CD14-positive monocyte (primary cell): ENCODE measurements at regions not wholly inside any gene's neighbourhood (a gene's known extent, or its start where the extent isn't known, plus 50 kb on each side); places are given as distances from the start of the nearest gene placed in this dataset.

Source experiments
- DNase-seq, 3 donors: peaks; one replicate each; pipeline ENCODE4 v3.0.0-alpha.2; 2011 to 2022
- H2AFZ ChIP-seq: 2 replicates; pipeline ENCODE4 v1.6.0; 2012; ENCODE audit warnings: mild to moderate bottlenecking, low read depth, low read length, inconsistent platforms; ENCODE audit not compliant: insufficient read depth, poor library complexity, severe bottlenecking
- H3K27ac ChIP-seq, 2 donors: 1 replicate in 1 of 2; 2 replicates in 1 of 2; pipeline ENCODE4 v1.5.1; 2012 to 2013; ENCODE audit warnings: low read length in 2 of 2, control low read depth in 1 of 2, inconsistent platforms in 1 of 2, low read depth in 1 of 2, mild to moderate bottlenecking in 1 of 2
- H3K27me3 ChIP-seq, 2 donors: one replicate each; pipeline versions ENCODE4 v1.6.0 to v1.6.1; 2011 to 2013; ENCODE audit warnings: low read length in 2 of 2; ENCODE audit not compliant: control insufficient read depth in 2 of 2, insufficient read depth in 2 of 2
- H3K36me3 ChIP-seq, 2 donors: replicated peaks in 1 of 2; 1 replicate in 1 of 2; 2 replicates in 1 of 2; pipeline versions ENCODE4 v1.5.1 to v1.6.1; 2012 to 2013; ENCODE audit warnings: low read length in 2 of 2, control low read depth in 1 of 2, inconsistent platforms in 1 of 2, mild to moderate bottlenecking in 1 of 2; ENCODE audit not compliant: insufficient read depth in 2 of 2, control insufficient read depth in 1 of 2
- H3K4me1 ChIP-seq, 2 donors: 1 replicate in 1 of 2; 2 replicates in 1 of 2; pipeline versions ENCODE4 v1.5.1 to v1.6.1; 2012 to 2013; ENCODE audit warnings: low read length in 2 of 2, control low read depth in 1 of 2, inconsistent platforms in 1 of 2, mild to moderate bottlenecking in 1 of 2, moderate library complexity in 1 of 2; ENCODE audit not compliant: insufficient read depth in 2 of 2, control insufficient read depth in 1 of 2
- H3K4me2 ChIP-seq: replicated peaks from 2 replicates; pipeline ENCODE3; 2012; ENCODE audit warnings: low read length, moderate library complexity, mild to moderate bottlenecking; ENCODE audit not compliant: poor library complexity, severe bottlenecking; ENCODE audit errors: extremely low read depth
- H3K4me3 ChIP-seq, 3 experiments: fragments of 200-600 bp in 1 of 3; sonication (generic) in 1 of 3; replicated peaks in 1 of 3; 1 replicate in 2 of 3; 2 replicates in 1 of 3; pipeline ENCODE4 v1.5.1; 2011 to 2013; ENCODE audit warnings: low read length in 3 of 3, mild to moderate bottlenecking in 3 of 3, control low read depth in 2 of 3, low read depth in 2 of 3, inconsistent platforms in 1 of 3, moderate library complexity in 1 of 3
- H3K79me2 ChIP-seq: 2 replicates; pipeline ENCODE4 v1.6.0; 2012; ENCODE audit warnings: mild to moderate bottlenecking, control low read depth, inconsistent platforms, low read length, moderate library complexity; ENCODE audit not compliant: insufficient read depth
- H3K9ac ChIP-seq: 2 replicates; pipeline ENCODE4 v1.6.0; 2017; ENCODE audit warnings: low read length, mild to moderate bottlenecking; ENCODE audit not compliant: insufficient read depth, poor library complexity, severe bottlenecking
- H3K9me3 ChIP-seq, 2 donors: replicated peaks in 1 of 2; 1 replicate in 1 of 2; 2 replicates in 1 of 2; pipeline versions ENCODE4 v1.5.1 to v1.6.1; 2012 to 2013; ENCODE audit warnings: low read length in 2 of 2, control low read depth in 1 of 2; ENCODE audit not compliant: control insufficient read depth in 1 of 2, insufficient read depth in 1 of 2
- H4K20me1 ChIP-seq: 2 replicates; pipeline ENCODE4 v1.6.0; 2012; ENCODE audit warnings: mild to moderate bottlenecking, low read length, control low read depth, moderate library complexity; ENCODE audit not compliant: insufficient read depth
- H3K27ac Mint-ChIP-seq, 7 donors: one replicate each; pipeline ENCODE4 v1.8.0; 2020; ENCODE audit warnings: mild to moderate bottlenecking in 7 of 7, mixed read lengths in 7 of 7, moderate library complexity in 6 of 7, inconsistent platforms in 2 of 7
- H3K27me3 Mint-ChIP-seq, 3 donors: one replicate each; pipeline ENCODE4 v1.8.0; 2021 to 2022; ENCODE audit warnings: low read depth in 3 of 3, mild to moderate bottlenecking in 3 of 3, mixed read lengths in 3 of 3, moderate library complexity in 3 of 3, inconsistent platforms in 1 of 3
- H3K36me3 Mint-ChIP-seq, 2 donors: one replicate each; pipeline ENCODE4 v1.8.0; 2020; ENCODE audit warnings: mixed read lengths in 2 of 2, inconsistent platforms in 1 of 2, mild to moderate bottlenecking in 1 of 2
- H3K4me1 Mint-ChIP-seq: one replicate; pipeline ENCODE4 v1.8.0; 2020; ENCODE audit warnings: mild to moderate bottlenecking, mixed read lengths
- H3K4me3 Mint-ChIP-seq, 2 donors: one replicate each; pipeline ENCODE4 v1.8.0; 2020; ENCODE audit warnings: mild to moderate bottlenecking in 2 of 2, mixed read lengths in 2 of 2, moderate library complexity in 1 of 2
- H3K9me3 Mint-ChIP-seq, 7 donors: one replicate each; pipeline ENCODE4 v1.8.0; 2020 to 2022; ENCODE audit warnings: mixed read lengths in 7 of 7, mild to moderate bottlenecking in 6 of 7, moderate library complexity in 6 of 7, inconsistent platforms in 2 of 7
- CTCF ChIP-seq: fragments of 200-600 bp; IDR thresholded peaks from one replicate; pipeline ENCODE4 v1.8.0; 2022; ENCODE audit warnings: antibody characterized with exemption, mild to moderate bottlenecking
- WGBS: methylation state at CpG from one replicate; pipeline ENCODE4 v1.1.5; 2013; ENCODE audit warnings: missing lambda C conversion rate; ENCODE audit not compliant: insufficient coverage; 5-methylcytosine and 5-hydroxymethylcytosine counted together
- intact Hi-C, 2 donors: fragments of 100-400 bp; cut with micrococcal nuclease; formaldehyde crosslinking; loops; one replicate each; pipeline versions ENCODE4 v1.15.0 to v1.15.1; 2023

GRCh38 chr6:134454794-134455193 is 136.9 kb upstream of the SGK1 start:
- Histone ChIP-seq H3K27ac (no peak overlapping the region), H3K79me2 (no peaks in the 10 kb centered on the region), H3K4me2 (no peak overlapping the region), H3K4me3 (no peak overlapping the region), H3K9me3 (no peaks in the 10 kb centered on the region), H2AFZ (no peak overlapping the region), H3K36me3 (no peaks in the 10 kb centered on the region), H3K27me3 (no peaks in the 10 kb centered on the region), H3K4me1 (peaks cover 14 to 15% of the 10 kb centered on the region in 2 donors), H3K9ac (no peak overlapping the region), H4K20me1 (no peaks in the 10 kb centered on the region)
- WGBS, result no CpG with 5 or more reads among the region's 2 CpGs
- no peak overlapping the region for H3K27ac Mint-ChIP-seq
- DNase-seq, result no peak
- H3K4me1 Mint-ChIP-seq, result peaks cover 18% of the 10 kb centered on the region
- peaks cover 0 to 3% (median 0%) of the 10 kb centered on the region in 7 donors for H3K9me3 Mint-ChIP-seq
- H3K36me3 Mint-ChIP-seq, result no peaks in the 10 kb centered on the region
- H3K27me3 Mint-ChIP-seq, result no peaks in the 10 kb centered on the region
- no peak overlapping the region for H3K4me3 Mint-ChIP-seq
- no peak for TF ChIP-seq CTCF
- intact Hi-C loops, result loop anchor here in 1 of 2 donors (5.0 kb wide), 1 partner anchor 58 kb away; no protein-coding TSS in a partner anchor

GRCh38 chr6:134453792-134454510 is 136.0 kb upstream of the SGK1 start:
- Histone ChIP-seq H3K4me2 (no peak overlapping the region), H3K4me3 (no peak overlapping the region)
- no peak for TF ChIP-seq CTCF

More at GRCh38 chr6:134453792-134454510, 136.0 kb upstream of the SGK1 start:
- Histone ChIP-seq H2AFZ (no peak overlapping the region), H3K9me3 (no peaks in the 10 kb centered on the region), H3K79me2 (no peaks in the 10 kb centered on the region), H3K27ac (no peak overlapping the region), H4K20me1 (no peaks in the 10 kb centered on the region), H3K36me3 (no peaks in the 10 kb centered on the region), H3K4me1 (peaks cover 6 to 7% of the 10 kb centered on the region in 2 donors), H3K9ac (no peak overlapping the region), H3K27me3 (no peaks in the 10 kb centered on the region)
- intact Hi-C loops, result loop anchor here in 1 of 2 donors (5.0 kb wide), 1 partner anchor 58 kb away; no protein-coding TSS in a partner anchor
- H3K36me3 Mint-ChIP-seq, result no peaks in the 10 kb centered on the region
- H3K4me1 Mint-ChIP-seq, result peaks cover 11% of the 10 kb centered on the region
- H3K27me3 Mint-ChIP-seq, result no peaks in the 10 kb centered on the region
- H3K27ac Mint-ChIP-seq, result no peak overlapping the region
- DNase-seq, result no peak
- 64% methylated on average over 2 of the region's 5 CpGs for WGBS
- H3K4me3 Mint-ChIP-seq, result no peak overlapping the region
- peaks cover 0 to 2% (median 0%) of the 10 kb centered on the region in 7 donors for H3K9me3 Mint-ChIP-seq
